ENCODE measurements at regions not wholly inside any gene's neighbourhood (a gene's known extent, or its start where the extent isn't known, plus 50 kb on each side); places are given as distances from the start of the nearest gene placed in this dataset.
"Not testable (repeated sequence)": the region's sequence is repeated elsewhere in the genome, so short reads cannot be mapped to it uniquely, and the experiment has no call there.

- DNase-seq (ENCODE audit: low read depth) = peak; percentile 50
- no peak for TF ChIP-seq CTCF (IDR thresholded peaks at IDR 0.05; ENCODE audit: insufficient read depth, low read length)
- no peak overlapping the region for H3K4me3 ChIP-seq (ENCODE audit: low read depth, low read length)
Observed at GRCh38 chr10:62589689-62590088, 214.8 kb upstream of the ADO start.

DNA sequence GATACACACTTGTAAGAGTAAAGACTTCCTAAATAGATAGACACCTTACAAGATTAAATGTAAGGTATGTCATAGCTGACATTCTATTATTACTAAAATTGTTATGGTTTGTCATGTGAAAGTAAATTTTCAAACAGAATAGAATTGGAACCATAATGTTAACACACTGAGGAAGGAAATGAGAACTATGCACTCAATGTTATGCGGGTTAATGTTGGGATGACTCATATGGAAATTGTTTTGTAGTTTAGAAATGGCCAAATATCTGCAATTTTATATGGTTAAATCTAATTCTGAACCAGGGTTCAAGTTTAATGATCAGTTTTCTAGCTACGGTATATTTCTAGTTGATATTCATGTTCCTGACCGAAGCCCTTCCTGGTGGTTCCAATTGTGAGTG lies 214.2 kb upstream of the ADO start:
- no peak for DNase-seq (ENCODE audit: low read depth)
- TF ChIP-seq CTCF (IDR thresholded peaks at IDR 0.05; ENCODE audit: insufficient read depth, low read length) = no peak
- no peak overlapping the region for H3K4me3 ChIP-seq (ENCODE audit: low read depth, low read length)

DNA sequence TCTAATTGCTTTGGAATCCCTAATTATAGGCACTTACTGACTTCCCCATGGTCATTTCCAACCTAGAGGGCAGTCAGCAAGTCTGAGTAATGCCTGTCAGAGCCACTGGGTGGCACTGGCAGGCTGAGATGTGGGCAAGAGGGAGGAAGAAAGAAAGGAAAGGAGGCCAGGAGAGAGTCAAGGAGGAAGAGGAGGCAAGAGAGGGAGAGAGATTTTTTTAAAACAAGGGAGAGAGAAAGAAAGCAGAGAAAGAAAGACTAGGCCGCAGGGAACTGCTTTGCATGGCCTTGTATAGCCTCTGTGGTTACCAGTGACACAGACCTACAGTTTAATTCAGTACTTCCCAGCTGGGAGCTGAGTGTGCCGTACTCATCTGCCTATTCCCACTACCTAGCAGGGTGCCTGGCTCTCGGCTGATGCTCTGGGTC lies 210.4 kb upstream of the ADO start:
- H3K4me3 ChIP-seq (ENCODE audit: low read depth, low read length) = no peak overlapping the region
- peak; percentile 69 for DNase-seq (ENCODE audit: low read depth)
- peak; percentile 95 for TF ChIP-seq CTCF (IDR thresholded peaks at IDR 0.05; ENCODE audit: insufficient read depth, low read length)

GRCh38 chr10:62597226-62597625 lies 207.3 kb upstream of the ADO start:
- no peak for TF ChIP-seq CTCF (IDR thresholded peaks at IDR 0.05; ENCODE audit: insufficient read depth, low read length)
- H3K4me3 ChIP-seq (ENCODE audit: low read depth, low read length) = no peak overlapping the region
- DNase-seq (ENCODE audit: low read depth) = no peak

DNA sequence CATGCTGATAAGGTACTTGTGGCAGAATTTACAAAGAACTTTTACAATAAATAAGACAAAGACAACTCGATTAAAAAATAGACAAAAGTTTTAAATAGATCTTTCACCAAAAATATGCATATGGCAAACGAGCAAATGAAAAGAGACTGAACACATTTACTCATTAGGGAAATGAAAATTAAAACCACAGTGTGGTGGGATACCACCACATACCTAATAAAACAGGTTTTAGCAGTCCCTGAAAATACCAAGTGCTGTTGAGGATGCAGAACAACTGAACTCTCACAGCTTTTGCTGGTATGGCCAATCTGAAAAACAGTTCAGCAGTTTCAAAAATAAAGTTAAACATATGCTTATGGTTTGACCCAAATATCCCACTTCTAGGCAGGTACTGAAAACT lies 205.4 kb upstream of the ADO start:
- DNase-seq (ENCODE audit: low read depth) = no peak
- no peak for TF ChIP-seq CTCF (IDR thresholded peaks at IDR 0.05; ENCODE audit: insufficient read depth, low read length)
- H3K4me3 ChIP-seq (ENCODE audit: low read depth, low read length) = no peak overlapping the region

DNA sequence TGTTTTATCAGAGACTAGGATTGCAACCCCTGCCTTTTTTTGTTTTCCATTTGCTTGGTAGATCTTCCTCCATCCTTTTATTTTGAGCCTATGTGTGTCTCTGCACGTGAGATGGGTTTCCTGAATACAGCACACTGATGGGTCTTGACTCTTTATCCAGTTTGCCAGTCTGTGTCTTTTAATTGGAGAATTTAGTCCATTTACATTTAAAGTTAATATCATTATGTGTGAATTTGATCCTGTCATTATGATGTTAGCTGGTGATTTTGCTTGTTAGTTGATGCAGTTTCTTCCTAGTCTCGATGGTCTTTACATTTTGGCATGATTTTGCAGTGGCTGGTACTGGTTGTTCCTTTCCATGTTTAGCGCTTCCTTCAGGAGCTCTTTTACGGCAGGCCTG lies 198.0 kb upstream of the ADO start:
- DNase-seq (ENCODE audit: low read depth); H3K4me3 ChIP-seq (ENCODE audit: low read depth, low read length): not testable (repeated sequence)

DNA sequence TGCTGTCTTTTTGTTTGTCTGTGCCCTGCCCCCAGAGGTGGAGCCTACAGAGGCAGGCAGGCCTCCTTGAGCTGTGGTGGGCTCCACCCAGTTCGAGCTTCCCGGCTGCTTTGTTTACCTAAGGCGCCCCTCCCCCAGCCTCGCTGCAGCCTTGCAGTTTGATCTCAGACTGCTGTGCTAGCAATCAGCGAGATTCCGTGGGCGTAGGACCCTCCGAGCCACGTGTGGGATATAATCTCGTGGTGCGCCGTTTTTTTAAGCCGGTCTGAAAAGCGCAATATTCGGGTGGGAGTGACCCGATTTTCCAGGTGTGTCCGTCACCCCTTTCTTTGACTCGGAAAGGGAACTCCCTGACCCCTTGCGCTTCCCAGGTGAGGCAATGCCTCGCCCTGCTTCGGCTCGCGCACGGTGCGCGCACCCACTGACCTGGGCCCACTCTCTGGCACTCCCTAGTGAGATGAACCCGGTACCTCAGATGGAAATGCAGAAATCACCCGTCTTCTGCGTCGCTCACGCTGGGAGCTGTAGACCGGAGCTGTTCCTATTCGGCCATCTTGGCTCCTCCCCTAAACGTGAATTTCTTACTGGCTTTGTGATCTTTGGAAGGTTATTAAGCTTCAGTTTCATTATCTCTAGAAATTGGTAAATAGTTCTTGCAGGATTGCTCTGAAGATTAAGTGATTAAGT lies 196.2 kb upstream of the ADO start:
- DNase-seq (ENCODE audit: low read depth); H3K4me3 ChIP-seq (ENCODE audit: low read depth, low read length): not testable (repeated sequence)

GRCh38 chr10:62610649-62611229 lies 193.8 kb upstream of the ADO start:
- no peak overlapping the region for H3K4me3 ChIP-seq (ENCODE audit: low read depth, low read length)
- peak; percentile 82 for TF ChIP-seq CTCF (IDR thresholded peaks at IDR 0.05; ENCODE audit: insufficient read depth, low read length)
- peak; percentile 45 for DNase-seq (ENCODE audit: low read depth)
